HuH-7 (cell line): ENCODE measurements at regions not wholly inside any gene's neighbourhood (a gene's known extent, or its start where the extent isn't known, plus 50 kb on each side); places are given as distances from the start of the nearest gene placed in this dataset.

ENCODE experiments used
- DNase-seq: peaks from one replicate; pipeline ENCODE4 v3.0.0; 2011; ENCODE audit warnings: low spot score

GRCh38 chr18:65547046-65547445 is 203.8 kb upstream of the CDH7 start:
- DNase-seq = no peak

GRCh38 chr18:65544701-65545100 is 206.1 kb upstream of the CDH7 start:
- DNase-seq = no peak

GRCh38 chr18:65527879-65528633 is 222.8 kb upstream of the CDH7 start:
- DNase-seq = no peak

- no peak for DNase-seq
Measured at GRCh38 chr18:65526099-65526498, 224.7 kb upstream of the CDH7 start.

- DNase-seq = no peak
Measured at GRCh38 chr18:65523461-65523860, 227.4 kb upstream of the CDH7 start.

- DNase-seq = no peak
Measured at GRCh38 chr18:65522907-65523306, 227.9 kb upstream of the CDH7 start.

GRCh38 chr18:65516209-65516608 is 234.6 kb upstream of the CDH7 start:
- DNase-seq = no peak

- no peak for DNase-seq
Measured at GRCh38 chr18:65498605-65499004, 252.2 kb upstream of the CDH7 start.

- no peak for DNase-seq
Measured at GRCh38 chr18:65487569-65487968, 263.2 kb upstream of the CDH7 start.

- DNase-seq = no peak
Measured at GRCh38 chr18:65477455-65477854, 273.4 kb upstream of the CDH7 start.

GRCh38 chr18:65468881-65469280 is 281.9 kb upstream of the CDH7 start:
- DNase-seq = no peak

GRCh38 chr18:65464361-65464760 is 286.5 kb upstream of the CDH7 start:
- no peak for DNase-seq

- DNase-seq = no peak
Measured at GRCh38 chr18:65459741-65460140, 291.1 kb upstream of the CDH7 start.

GRCh38 chr18:65458871-65459270 is 291.9 kb upstream of the CDH7 start:
- DNase-seq = no peak

GRCh38 chr18:65439188-65439587 is 311.6 kb upstream of the CDH7 start:
- DNase-seq = no peak

- DNase-seq = no peak
Measured at GRCh38 chr18:65436430-65436829, 314.4 kb upstream of the CDH7 start.

- DNase-seq = no peak
Measured at GRCh38 chr18:65435534-65435933, 315.3 kb upstream of the CDH7 start.

- no peak for DNase-seq
Measured at GRCh38 chr18:65429601-65430000, 321.2 kb upstream of the CDH7 start.

- no peak for DNase-seq
Measured at GRCh38 chr18:65425366-65425765, 325.4 kb upstream of the CDH7 start.

GRCh38 chr18:65423776-65424175 is 327.0 kb upstream of the CDH7 start:
- DNase-seq = no peak

- DNase-seq = no peak
Measured at GRCh38 chr18:65422544-65423136, 328.2 kb upstream of the CDH7 start.

GRCh38 chr18:65415098-65415497 is 335.7 kb upstream of the CDH7 start:
- no peak for DNase-seq

GRCh38 chr18:65414501-65414900 is 336.3 kb upstream of the CDH7 start:
- DNase-seq = no peak

- no peak for DNase-seq
Measured at GRCh38 chr18:65411061-65411460, 339.8 kb upstream of the CDH7 start.
